ENCODE measurements at regions not wholly inside any gene's neighbourhood (a gene's known extent, or its start where the extent isn't known, plus 50 kb on each side); places are given as distances from the start of the nearest gene placed in this dataset.
"Not testable (repeated sequence)": the region's sequence is repeated elsewhere in the genome, so short reads cannot be mapped to it uniquely, and the experiment has no call there.

DNA sequence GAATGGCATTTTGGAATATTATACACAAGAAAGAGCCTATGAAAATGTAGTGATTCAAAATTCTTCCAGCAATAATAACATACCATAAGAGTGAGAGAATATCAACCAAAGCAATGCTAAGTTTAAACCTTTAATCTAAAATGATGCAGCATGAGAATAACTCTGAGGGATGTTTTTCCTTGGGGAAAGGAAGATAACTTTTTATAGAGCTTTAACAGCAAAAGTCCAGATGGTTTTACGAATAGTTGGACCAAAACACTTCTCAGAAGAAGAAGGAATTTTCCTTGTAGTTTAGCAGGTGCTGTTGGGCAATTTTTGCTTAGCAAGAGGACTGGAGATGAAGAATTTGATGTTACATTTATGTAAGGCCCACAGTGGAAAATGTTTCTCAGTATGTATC is 1503.2 kb downstream of the HACE1 start:
- DNase-seq (ENCODE audit: low read depth), result no peak
- H3K4me3 ChIP-seq (ENCODE audit: low read depth, low read length), result no peak overlapping the region
- TF ChIP-seq, protein P1, sequence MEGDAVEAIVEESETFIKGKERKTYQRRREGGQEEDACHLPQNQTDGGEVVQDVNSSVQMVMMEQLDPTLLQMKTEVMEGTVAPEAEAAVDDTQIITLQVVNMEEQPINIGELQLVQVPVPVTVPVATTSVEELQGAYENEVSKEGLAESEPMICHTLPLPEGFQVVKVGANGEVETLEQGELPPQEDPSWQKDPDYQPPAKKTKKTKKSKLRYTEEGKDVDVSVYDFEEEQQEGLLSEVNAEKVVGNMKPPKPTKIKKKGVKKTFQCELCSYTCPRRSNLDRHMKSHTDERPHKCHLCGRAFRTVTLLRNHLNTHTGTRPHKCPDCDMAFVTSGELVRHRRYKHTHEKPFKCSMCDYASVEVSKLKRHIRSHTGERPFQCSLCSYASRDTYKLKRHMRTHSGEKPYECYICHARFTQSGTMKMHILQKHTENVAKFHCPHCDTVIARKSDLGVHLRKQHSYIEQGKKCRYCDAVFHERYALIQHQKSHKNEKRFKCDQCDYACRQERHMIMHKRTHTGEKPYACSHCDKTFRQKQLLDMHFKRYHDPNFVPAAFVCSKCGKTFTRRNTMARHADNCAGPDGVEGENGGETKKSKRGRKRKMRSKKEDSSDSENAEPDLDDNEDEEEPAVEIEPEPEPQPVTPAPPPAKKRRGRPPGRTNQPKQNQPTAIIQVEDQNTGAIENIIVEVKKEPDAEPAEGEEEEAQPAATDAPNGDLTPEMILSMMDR (IDR thresholded peaks at IDR 0.05; ENCODE audit: insufficient read depth, low read depth, low read length, missing control alignments), result no peak

- TF ChIP-seq, protein P1 (IDR thresholded peaks at IDR 0.05; ENCODE audit: insufficient read depth, low read depth, low read length, missing control alignments), result no peak
- no peak for DNase-seq (ENCODE audit: low read depth)
- no peak overlapping the region for H3K4me3 ChIP-seq (ENCODE audit: low read depth, low read length)
Observed at GRCh38 chr6:103344554-103345163, 1515.1 kb downstream of the HACE1 start.

- H3K4me3 ChIP-seq (ENCODE audit: low read depth, low read length), result no peak overlapping the region
- TF ChIP-seq, protein P1 (IDR thresholded peaks at IDR 0.05; ENCODE audit: insufficient read depth, low read depth, low read length, missing control alignments), result no peak
- DNase-seq (ENCODE audit: low read depth), result no peak
Observed at GRCh38 chr6:103335412-103335811, 1524.3 kb downstream of the HACE1 start.

DNA sequence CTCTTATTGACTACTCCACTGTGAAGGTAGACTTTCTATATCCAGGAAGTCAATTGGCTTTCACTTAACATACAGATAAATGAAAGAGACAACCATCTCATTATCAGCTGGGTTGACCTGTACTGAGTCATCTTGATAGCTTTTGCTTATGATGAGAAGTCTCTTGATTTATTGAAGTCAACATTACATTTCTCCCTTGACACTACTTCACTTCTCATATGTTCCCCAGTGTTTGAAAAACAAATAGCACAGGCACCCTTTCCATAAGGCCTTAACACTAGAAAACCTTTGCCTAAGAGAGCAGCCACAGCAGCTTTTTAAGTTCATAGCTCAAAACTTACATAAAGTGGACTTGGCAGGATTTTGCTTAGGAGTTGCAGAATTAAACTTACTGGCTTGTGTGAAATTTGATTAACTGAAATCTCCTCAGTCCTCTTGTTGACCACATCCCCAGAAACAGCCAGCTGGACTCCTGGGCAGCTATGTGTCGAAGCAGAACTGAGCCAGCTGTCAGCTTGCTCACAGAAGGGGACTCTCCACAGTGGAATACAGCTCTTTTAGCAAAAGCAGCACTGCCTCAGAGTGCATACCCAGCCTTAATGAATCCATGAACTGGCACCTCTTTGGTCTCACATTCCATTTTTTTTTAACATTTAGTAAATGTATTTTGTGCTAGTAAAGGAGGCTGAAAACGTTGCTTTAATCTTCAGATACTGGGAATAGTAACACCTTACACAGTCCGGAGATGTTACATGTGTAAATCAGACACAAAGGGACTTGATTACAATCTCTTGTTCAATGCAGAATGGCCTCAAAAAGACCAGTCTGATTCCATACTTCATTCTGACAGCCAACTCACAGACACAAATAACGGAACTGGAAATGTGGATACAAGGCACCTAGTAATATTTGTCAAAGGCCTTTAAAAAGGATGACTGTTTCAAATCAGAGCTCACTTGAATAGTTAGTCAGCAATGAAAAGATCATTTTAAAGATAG is 1532.7 kb downstream of the HACE1 start:
- H3K4me3 ChIP-seq (ENCODE audit: low read depth, low read length), result no peak overlapping the region
- TF ChIP-seq, protein P1 (IDR thresholded peaks at IDR 0.05; ENCODE audit: insufficient read depth, low read depth, low read length, missing control alignments), result no peak
- DNase-seq (ENCODE audit: low read depth), result no peak

DNA sequence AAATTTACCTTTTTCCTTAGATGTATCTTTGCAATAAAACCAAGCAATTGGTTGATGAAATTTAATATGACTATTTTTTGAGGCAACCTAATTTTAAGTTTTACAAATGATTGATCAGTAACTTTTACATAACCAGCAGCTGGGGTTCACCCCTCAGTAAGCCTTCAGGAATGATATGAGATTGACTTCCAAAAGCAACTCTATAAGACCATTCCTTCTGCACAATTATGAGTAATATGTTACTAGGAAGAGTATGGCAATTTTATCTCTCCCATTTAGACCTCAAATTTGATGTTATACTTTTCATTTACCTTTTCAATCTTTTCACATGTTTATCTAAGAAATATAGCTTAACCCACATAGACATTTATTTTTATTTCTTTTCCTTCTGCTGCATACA is 1546.3 kb downstream of the HACE1 start:
- DNase-seq (ENCODE audit: low read depth), result no peak
- TF ChIP-seq, protein P1 (IDR thresholded peaks at IDR 0.05; ENCODE audit: insufficient read depth, low read depth, low read length, missing control alignments), result no peak
- H3K4me3 ChIP-seq (ENCODE audit: low read depth, low read length), result no peak overlapping the region

GRCh38 chr6:103294376-103294775 is 1565.3 kb downstream of the HACE1 start:
- not testable (repeated sequence) for DNase-seq (ENCODE audit: low read depth); H3K4me3 ChIP-seq (ENCODE audit: low read depth, low read length)

DNA sequence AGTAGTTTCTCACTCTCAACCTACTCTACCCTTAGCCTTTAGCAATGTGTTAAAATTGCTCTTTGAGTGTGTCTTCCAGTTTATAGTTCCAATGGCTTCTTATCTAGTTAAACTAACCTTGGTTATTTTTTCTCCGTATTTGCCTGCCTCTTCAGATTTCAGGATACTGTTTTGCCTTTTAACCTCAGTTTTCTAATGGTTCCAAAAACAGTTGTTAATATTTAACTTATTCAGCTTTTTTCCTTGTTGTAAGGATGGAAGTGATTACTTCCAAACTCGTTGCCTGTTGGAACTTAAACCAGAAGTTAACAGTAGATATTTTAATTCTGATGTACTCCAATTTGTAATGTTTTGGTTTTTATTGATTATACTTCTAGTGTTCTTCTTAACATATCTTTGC is 1574.9 kb downstream of the HACE1 start:
- no peak overlapping the region for H3K4me3 ChIP-seq (ENCODE audit: low read depth, low read length)
- TF ChIP-seq, protein P1 (IDR thresholded peaks at IDR 0.05; ENCODE audit: insufficient read depth, low read depth, low read length, missing control alignments), result no peak
- no peak for DNase-seq (ENCODE audit: low read depth)
